HepG2 (cell line): ENCODE measurements at regions not wholly inside any gene's neighbourhood (a gene's known extent, or its start where the extent isn't known, plus 50 kb on each side); places are given as distances from the start of the nearest gene placed in this dataset.
"Not testable (repeated sequence)": the region's sequence is repeated elsewhere in the genome, so short reads cannot be mapped to it uniquely, and the experiment has no call there.

Experiments used
- AGO2 ChIP-seq: fragments of 200-400 bp; formaldehyde crosslinking; optimal IDR thresholded peaks from 2 replicates; pipeline ENCODE3; 2017; ENCODE audit warnings: mild to moderate bottlenecking, low read depth, low read length, moderate library complexity
- JARID2 ChIP-seq: sonication (generic); formaldehyde crosslinking; IDR thresholded peaks from 2 replicates; pipeline ENCODE4 v1.8.1; 2023; ENCODE audit warnings: missing genetic modification reagents, inconsistent platforms; ENCODE audit not compliant: insufficient replicate concordance
- KDM1A ChIP-seq: IDR thresholded peaks from 2 replicates; pipeline ENCODE4 v1.6.1; 2016; ENCODE audit warnings: missing compliant biosample characterization
- KDM3A ChIP-seq: IDR thresholded peaks from 2 replicates; pipeline ENCODE4 v1.6.1; 2018; ENCODE audit warnings: low read depth, missing compliant biosample characterization
- MAFG ChIP-seq: sonication (generic); formaldehyde crosslinking; IDR thresholded peaks from 2 replicates; pipeline ENCODE4 v1.5.1; 2020; ENCODE audit warnings: mild to moderate bottlenecking, missing genetic modification reagents
- SIN3A ChIP-seq: IDR thresholded peaks from 2 replicates; pipeline ENCODE4 v1.6.1; 2011; ENCODE audit warnings: low read depth, mild to moderate bottlenecking, control low read depth, low read length, borderline replicate concordance
- ZFP37 ChIP-seq: sonication (generic); formaldehyde crosslinking; IDR thresholded peaks from 2 replicates; pipeline ENCODE4 v1.4.0; 2020; ENCODE audit warnings: missing genetic modification reagents, borderline replicate concordance
- ZMYM2 ChIP-seq: sonication (generic); formaldehyde crosslinking; IDR thresholded peaks from 2 replicates; pipeline ENCODE4 v1.8.0; 2022; ENCODE audit warnings: mild to moderate bottlenecking, missing genetic modification reagents
- ZNF205 ChIP-seq: IDR thresholded peaks from 2 replicates; pipeline ENCODE4 v1.6.1; 2018; ENCODE audit warnings: missing biosample characterization, missing genetic modification reagents
- ZNF589 ChIP-seq: sonication (generic); formaldehyde crosslinking; conservative IDR thresholded peaks from 2 replicates; pipeline ENCODE4 v1.8.0; 2022; ENCODE audit warnings: mild to moderate bottlenecking, moderate library complexity, missing genetic modification reagents
- ZNF746 ChIP-seq: sonication (generic); formaldehyde crosslinking; IDR thresholded peaks from 2 replicates; pipeline ENCODE4 v1.8.0; 2022; ENCODE audit warnings: mild to moderate bottlenecking, missing genetic modification reagents
- TF ChIP-seq, protein P1 (sequence below): sonication (generic); formaldehyde crosslinking; IDR thresholded peaks from 2 replicates; pipeline ENCODE4 v1.4.0; 2020; ENCODE audit warnings: missing genetic modification reagents, borderline replicate concordance
- TF ChIP-seq, protein P2 (sequence below), 2 experiments: sonication (generic) in 1 of 2; formaldehyde crosslinking in 1 of 2; IDR thresholded peaks; 2 replicates each; pipeline versions ENCODE4 v1.5.1 to v1.6.1; 2011 to 2020; ENCODE audit warnings: borderline replicate concordance in 1 of 2, low read depth in 1 of 2, low read length in 1 of 2, mild to moderate bottlenecking in 1 of 2, missing genetic modification reagents in 1 of 2, moderate library complexity in 1 of 2
- TF ChIP-seq, protein P3 (sequence below), 2 experiments: fragments of 450-650 bp in 1 of 2; sonication (generic) in 1 of 2; formaldehyde crosslinking; IDR thresholded peaks; 2 replicates each; pipeline versions ENCODE4 v1.5.0 to v1.8.0; 2020 to 2022; ENCODE audit warnings: mild to moderate bottlenecking in 1 of 2, missing genetic modification reagents in 1 of 2
- TF ChIP-seq, protein P4 (sequence below): sonication (generic); formaldehyde crosslinking; IDR thresholded peaks from 2 replicates; pipeline ENCODE4 v1.8.0; 2022; ENCODE audit warnings: mild to moderate bottlenecking, missing genetic modification reagents, moderate library complexity
- TF ChIP-seq, protein P5 (sequence below): sonication (generic); formaldehyde crosslinking; IDR thresholded peaks from 2 replicates; pipeline ENCODE4 v1.4.0; 2020; ENCODE audit warnings: missing genetic modification reagents
- TF ChIP-seq, protein P6 (sequence below): sonication (generic); formaldehyde crosslinking; IDR thresholded peaks from 2 replicates; pipeline ENCODE4 v1.5.1; 2020; ENCODE audit warnings: missing genetic modification reagents, mild to moderate bottlenecking, borderline replicate concordance

DNA sequence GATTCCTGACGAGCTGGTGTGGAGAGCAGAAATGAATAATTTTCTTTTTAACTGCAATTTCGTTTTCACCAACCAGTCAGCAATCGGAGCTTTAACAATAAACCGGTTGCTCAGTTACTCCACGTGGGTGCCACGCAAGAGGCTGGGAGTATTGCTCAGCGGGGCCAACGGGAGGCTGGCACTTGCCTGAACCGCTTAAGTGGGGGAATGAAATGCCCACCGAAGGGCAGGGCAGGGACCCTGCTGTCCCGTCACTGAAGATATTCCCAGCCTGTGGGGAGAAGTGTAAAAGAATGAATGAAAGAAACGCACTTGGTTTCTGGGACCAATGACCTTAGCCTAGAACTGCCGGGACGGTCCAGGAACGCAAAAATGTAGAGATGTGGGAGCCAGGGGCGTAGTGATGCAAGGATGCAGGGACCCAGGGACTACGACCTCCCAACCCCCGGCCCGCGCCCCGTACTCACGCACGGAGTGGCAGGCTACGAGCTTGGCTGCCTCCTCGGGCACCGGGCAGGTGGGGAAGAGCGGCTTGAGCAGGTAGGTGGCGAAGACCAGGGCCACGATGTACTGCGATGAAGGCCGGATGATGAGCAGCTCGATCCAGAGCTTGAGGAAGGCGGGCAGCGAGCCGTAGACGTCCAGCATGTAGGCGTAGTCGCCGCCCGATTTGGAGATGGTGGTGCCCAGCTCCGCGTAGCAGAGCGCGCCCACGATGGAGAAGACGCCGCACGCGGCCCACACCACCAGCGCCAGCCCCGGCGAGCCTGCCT, 79.8 kb upstream of the METTL9 start (continued):
- TF ChIP-seq ZFP37 (peak; percentile 27; the same call in 1 of the 2 replicates), MAFG (CRISPR knock-in tag) (peak; percentile 41; the same call in 1 of the 2 replicates), SIN3A (peak; percentile 56; the same call in 1 of the 2 replicates), KDM3A (CRISPR knock-in tag) (0 out of 2 replicates have a peak, but pooled peaks have one; percentile 22), AGO2 (peak; percentile 59), ZNF205 (CRISPR knock-in tag) (0 out of 2 replicates have a peak, but pooled peaks have one; percentile 9), ZNF746 (CRISPR knock-in tag) (0 out of 2 replicates have a peak, but pooled peaks have one; percentile 45), JARID2 (CRISPR knock-in tag) (peak; percentile 28), ZMYM2 (peak; percentile 53; the same call in 1 of the 2 replicates), ZNF589 (0 out of 2 replicates have a peak, but pooled peaks have one; percentile 36), KDM1A (CRISPR knock-in tag) (0 out of 2 replicates have a peak, but pooled peaks have one; percentile 18)
- TF ChIP-seq, protein P1, sequence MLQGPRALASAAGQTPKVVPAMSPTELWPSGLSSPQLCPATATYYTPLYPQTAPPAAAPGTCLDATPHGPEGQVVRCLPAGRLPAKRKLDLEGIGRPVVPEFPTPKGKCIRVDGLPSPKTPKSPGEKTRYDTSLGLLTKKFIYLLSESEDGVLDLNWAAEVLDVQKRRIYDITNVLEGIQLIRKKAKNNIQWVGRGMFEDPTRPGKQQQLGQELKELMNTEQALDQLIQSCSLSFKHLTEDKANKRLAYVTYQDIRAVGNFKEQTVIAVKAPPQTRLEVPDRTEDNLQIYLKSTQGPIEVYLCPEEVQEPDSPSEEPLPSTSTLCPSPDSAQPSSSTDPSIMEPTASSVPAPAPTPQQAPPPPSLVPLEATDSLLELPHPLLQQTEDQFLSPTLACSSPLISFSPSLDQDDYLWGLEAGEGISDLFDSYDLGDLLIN: peak; percentile 14; the same call in 1 of the 2 replicates
- TF ChIP-seq, protein P2, sequence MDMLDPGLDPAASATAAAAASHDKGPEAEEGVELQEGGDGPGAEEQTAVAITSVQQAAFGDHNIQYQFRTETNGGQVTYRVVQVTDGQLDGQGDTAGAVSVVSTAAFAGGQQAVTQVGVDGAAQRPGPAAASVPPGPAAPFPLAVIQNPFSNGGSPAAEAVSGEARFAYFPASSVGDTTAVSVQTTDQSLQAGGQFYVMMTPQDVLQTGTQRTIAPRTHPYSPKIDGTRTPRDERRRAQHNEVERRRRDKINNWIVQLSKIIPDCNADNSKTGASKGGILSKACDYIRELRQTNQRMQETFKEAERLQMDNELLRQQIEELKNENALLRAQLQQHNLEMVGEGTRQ (IDR thresholded peaks at IDR 0.05; ENCODE audit: low read depth, low read length): not testable (repeated sequence)
- TF ChIP-seq, protein P2 (CRISPR knock-in tag; IDR thresholded peaks at IDR 0.05; ENCODE audit: borderline replicate concordance): 0 out of 2 replicates have a peak, but pooled peaks have one; percentile 22
- TF ChIP-seq, protein P3, sequence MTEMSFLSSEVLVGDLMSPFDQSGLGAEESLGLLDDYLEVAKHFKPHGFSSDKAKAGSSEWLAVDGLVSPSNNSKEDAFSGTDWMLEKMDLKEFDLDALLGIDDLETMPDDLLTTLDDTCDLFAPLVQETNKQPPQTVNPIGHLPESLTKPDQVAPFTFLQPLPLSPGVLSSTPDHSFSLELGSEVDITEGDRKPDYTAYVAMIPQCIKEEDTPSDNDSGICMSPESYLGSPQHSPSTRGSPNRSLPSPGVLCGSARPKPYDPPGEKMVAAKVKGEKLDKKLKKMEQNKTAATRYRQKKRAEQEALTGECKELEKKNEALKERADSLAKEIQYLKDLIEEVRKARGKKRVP (CRISPR knock-in tag; IDR thresholded peaks at IDR 0.05): peak in 1 of 2 experiments; percentile 84; a peak in 2 of 4 replicates
- TF ChIP-seq, protein P4, sequence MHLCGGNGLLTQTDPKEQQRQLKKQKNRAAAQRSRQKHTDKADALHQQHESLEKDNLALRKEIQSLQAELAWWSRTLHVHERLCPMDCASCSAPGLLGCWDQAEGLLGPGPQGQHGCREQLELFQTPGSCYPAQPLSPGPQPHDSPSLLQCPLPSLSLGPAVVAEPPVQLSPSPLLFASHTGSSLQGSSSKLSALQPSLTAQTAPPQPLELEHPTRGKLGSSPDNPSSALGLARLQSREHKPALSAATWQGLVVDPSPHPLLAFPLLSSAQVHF (CRISPR knock-in tag): peak; percentile 67; the same call in 1 of the 2 replicates
- TF ChIP-seq, protein P5, sequence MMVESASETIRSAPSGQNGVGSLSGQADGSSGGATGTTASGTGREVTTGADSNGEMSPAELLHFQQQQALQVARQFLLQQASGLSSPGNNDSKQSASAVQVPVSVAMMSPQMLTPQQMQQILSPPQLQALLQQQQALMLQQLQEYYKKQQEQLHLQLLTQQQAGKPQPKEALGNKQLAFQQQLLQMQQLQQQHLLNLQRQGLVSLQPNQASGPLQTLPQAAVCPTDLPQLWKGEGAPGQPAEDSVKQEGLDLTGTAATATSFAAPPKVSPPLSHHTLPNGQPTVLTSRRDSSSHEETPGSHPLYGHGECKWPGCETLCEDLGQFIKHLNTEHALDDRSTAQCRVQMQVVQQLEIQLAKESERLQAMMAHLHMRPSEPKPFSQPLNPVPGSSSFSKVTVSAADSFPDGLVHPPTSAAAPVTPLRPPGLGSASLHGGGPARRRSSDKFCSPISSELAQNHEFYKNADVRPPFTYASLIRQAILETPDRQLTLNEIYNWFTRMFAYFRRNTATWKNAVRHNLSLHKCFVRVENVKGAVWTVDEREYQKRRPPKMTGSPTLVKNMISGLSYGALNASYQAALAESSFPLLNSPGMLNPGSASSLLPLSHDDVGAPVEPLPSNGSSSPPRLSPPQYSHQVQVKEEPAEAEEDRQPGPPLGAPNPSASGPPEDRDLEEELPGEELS: peak; percentile 55; the same call in 1 of the 2 replicates
- TF ChIP-seq, protein P6, sequence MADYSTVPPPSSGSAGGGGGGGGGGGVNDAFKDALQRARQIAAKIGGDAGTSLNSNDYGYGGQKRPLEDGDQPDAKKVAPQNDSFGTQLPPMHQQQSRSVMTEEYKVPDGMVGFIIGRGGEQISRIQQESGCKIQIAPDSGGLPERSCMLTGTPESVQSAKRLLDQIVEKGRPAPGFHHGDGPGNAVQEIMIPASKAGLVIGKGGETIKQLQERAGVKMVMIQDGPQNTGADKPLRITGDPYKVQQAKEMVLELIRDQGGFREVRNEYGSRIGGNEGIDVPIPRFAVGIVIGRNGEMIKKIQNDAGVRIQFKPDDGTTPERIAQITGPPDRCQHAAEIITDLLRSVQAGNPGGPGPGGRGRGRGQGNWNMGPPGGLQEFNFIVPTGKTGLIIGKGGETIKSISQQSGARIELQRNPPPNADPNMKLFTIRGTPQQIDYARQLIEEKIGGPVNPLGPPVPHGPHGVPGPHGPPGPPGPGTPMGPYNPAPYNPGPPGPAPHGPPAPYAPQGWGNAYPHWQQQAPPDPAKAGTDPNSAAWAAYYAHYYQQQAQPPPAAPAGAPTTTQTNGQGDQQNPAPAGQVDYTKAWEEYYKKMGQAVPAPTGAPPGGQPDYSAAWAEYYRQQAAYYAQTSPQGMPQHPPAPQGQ (CRISPR knock-in tag): 0 out of 2 replicates have a peak, but pooled peaks have one; percentile 67
